Choroid plexus epithelial cell (primary cell): ENCODE measurements at regions not wholly inside any gene's neighbourhood (a gene's known extent, or its start where the extent isn't known, plus 50 kb on each side); places are given as distances from the start of the nearest gene placed in this dataset.
"Not testable (repeated sequence)": the region's sequence is repeated elsewhere in the genome, so short reads cannot be mapped to it uniquely, and the experiment has no call there.

Experiments used
- DNase-seq: peaks from one replicate; pipeline ENCODE4 v3.0.0-alpha.2; 2010; ENCODE audit warnings: low read depth
- H3K4me3 ChIP-seq: 2 replicates; pipeline ENCODE4 v1.5.1; 2011; ENCODE audit warnings: low read depth, mild to moderate bottlenecking, control low read depth, low read length, moderate library complexity
- TF ChIP-seq, protein P1 (sequence below): conservative IDR thresholded peaks from 2 replicates; pipeline ENCODE4 v1.5.1; 2011; ENCODE audit warnings: low read depth, mild to moderate bottlenecking, control low read depth, inconsistent platforms, low read length, moderate library complexity

- TF ChIP-seq, protein P1, sequence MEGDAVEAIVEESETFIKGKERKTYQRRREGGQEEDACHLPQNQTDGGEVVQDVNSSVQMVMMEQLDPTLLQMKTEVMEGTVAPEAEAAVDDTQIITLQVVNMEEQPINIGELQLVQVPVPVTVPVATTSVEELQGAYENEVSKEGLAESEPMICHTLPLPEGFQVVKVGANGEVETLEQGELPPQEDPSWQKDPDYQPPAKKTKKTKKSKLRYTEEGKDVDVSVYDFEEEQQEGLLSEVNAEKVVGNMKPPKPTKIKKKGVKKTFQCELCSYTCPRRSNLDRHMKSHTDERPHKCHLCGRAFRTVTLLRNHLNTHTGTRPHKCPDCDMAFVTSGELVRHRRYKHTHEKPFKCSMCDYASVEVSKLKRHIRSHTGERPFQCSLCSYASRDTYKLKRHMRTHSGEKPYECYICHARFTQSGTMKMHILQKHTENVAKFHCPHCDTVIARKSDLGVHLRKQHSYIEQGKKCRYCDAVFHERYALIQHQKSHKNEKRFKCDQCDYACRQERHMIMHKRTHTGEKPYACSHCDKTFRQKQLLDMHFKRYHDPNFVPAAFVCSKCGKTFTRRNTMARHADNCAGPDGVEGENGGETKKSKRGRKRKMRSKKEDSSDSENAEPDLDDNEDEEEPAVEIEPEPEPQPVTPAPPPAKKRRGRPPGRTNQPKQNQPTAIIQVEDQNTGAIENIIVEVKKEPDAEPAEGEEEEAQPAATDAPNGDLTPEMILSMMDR, result no peak
- no peak for DNase-seq
- H3K4me3 ChIP-seq, result no peak overlapping the region
Observed at GRCh38 chr5:15002791-15003190, 131.2 kb upstream of the ANKH start.

GRCh38 chr5:15002173-15002572 is 130.6 kb upstream of the ANKH start:
- no peak overlapping the region for H3K4me3 ChIP-seq

DNA sequence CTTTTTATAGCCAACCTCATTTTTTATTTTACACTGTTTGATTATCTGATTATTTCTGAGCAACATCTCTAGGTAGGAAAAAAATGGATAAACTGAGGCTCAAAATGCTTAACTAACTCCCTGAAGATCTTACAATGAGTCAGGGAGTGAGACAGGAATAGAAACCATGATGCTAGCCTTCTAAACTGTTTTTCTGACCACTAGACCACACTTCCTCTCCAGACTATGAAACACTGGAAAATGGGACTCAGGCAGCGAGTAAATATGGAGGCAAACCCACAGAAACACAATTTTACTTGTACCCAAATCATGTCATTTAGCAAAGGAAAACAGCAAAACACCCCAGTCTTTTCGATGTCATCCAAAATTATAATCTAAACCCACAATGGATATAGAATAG is 129.9 kb upstream of the ANKH start:
- TF ChIP-seq, protein P1, result no peak

More at GRCh38 chr5:15002173-15002572, 130.6 kb upstream of the ANKH start:
- TF ChIP-seq, protein P1, result no peak
- no peak for DNase-seq

DNA sequence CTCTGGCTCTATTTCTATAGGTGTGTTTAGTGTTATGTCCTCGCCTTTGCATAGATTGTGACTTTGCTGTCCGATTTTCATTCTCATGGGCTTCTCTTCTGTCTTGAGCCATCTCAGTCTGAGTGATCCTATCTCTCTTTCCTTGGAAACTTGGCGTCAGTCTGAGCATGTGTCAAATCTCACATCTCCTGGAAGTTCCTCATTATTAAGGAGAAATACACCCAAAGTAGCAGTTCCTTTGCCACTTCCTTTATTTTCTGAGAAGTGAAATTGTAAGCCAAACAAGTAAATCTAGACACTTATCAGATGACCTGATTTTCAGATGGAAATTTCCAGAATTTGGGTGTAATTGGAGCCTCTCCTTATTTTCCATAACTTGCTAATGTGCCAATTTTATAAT is 126.9 kb upstream of the ANKH start:
- H3K4me3 ChIP-seq, result no peak overlapping the region
- TF ChIP-seq, protein P1, result no peak
- no peak for DNase-seq

More for the DNA sequence above, 129.9 kb upstream of the ANKH start:
- no peak for DNase-seq
- no peak overlapping the region for H3K4me3 ChIP-seq

DNA sequence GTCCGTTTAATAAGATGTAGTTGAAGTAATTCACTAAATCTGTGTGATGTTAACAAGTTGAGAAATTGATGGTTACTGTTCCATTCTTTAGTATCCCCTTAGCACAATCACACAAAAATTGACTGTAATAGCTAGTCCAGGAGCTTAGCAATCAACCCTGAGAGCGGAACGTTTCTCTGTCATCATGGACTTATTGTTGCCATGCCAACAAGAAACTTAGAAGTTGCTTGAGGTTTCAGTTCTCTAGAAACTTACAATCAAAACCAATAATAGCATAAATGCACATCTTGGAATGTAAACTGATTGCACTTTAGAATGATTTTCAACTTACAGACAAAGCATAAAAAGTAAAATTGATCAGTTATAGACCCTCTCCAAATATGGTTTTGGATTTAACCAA is 125.4 kb upstream of the ANKH start:
- TF ChIP-seq, protein P1, result no peak
- DNase-seq, result no peak
- no peak overlapping the region for H3K4me3 ChIP-seq

- TF ChIP-seq, protein P1, result no peak
- DNase-seq, result no peak
- no peak overlapping the region for H3K4me3 ChIP-seq
Observed at GRCh38 chr5:14995229-14995628, 123.7 kb upstream of the ANKH start.

DNA sequence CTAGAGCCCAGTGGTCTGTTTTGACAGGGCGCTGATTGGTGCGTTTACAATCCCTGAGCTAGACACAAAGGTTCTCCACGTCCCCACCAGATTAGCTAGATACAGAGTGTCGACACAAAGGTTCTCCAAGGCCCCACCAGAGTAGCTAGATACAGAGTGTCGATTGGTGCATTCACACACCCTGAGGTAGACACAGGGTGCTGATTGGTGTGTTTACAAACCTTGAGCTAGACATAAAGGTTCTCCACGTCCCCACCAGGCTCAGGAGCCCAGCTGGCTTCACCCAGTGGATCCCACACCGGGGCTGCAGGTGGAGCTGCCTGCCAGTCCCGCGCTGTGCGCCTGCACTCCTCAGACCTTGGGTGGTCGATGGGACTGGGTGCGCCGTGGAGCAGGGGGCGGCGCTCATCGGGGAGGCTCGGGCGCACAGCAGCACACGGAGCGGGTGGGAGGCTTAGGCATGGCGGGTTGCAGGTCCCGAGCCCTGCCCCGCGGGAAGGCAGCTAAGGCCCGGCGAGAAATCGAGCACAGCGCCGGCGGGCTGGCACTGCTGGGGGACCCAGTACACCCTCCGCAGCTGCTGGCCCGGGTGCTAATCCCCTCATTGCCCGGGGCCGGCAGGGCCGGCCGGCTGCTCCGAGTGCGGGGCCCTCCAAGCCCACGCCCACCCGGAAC is 122.0 kb upstream of the ANKH start:
- H3K4me3 ChIP-seq, DNase-seq: not testable (repeated sequence)

DNA sequence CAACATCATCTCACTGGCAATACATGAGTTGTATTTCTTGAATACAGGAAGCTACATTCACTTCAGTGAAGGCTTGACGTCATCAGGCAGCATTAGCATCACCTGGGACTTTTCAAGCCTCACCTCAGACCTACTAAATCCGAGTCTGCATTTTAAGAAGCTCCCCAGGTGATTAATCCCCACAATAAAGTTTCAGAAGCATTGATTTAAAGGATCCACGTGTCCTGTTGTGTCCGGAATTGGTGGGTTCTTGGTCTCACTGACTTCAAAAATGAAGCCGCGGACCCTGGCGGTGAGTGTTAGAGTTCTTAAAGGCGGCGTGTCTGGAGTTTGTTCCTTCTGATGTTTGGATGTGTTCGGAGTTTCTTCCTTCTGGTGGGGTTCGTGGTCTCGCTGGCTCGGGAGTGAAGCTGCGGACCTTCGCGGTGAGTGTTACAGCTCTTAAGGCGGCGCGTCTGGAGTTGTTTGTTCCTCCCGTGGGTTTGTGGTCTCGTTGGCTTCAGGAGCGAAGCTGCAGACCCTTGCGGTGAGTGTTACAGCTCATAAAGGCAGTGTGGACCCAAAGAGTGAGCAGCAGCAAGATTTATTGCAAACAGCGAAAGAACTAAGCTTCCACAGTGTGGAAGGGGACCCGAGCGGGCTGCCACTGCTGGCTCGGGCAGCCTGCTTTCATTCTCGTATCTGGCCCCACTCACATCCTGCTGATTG is 121.3 kb upstream of the ANKH start:
- not testable (repeated sequence) for H3K4me3 ChIP-seq, DNase-seq
